Small intestine (tissue), 7 donors: ENCODE measurements at regions not wholly inside any gene's neighbourhood (a gene's known extent, or its start where the extent isn't known, plus 50 kb on each side); places are given as distances from the start of the nearest gene placed in this dataset.

Source experiments
- DNase-seq, 2 donors: peaks; one replicate each; pipeline versions ENCODE4 v3.0.0 to v3.0.0-alpha.2; 2013
- FAIRE-seq: peaks from 2 replicates; lab custom pipeline; 2012; peaks lifted over from hg19 to GRCh38; lab: Jason Lieb, UNC
- H3K27ac ChIP-seq, 3 donors: one replicate each; pipeline ENCODE4 v1.5.1; 2013; ENCODE audit warnings: low read length in 2 of 3, mild to moderate bottlenecking in 2 of 3, control low read depth in 1 of 3, inconsistent platforms in 1 of 3, low read depth in 1 of 3, moderate library complexity in 1 of 3
- H3K27me3 ChIP-seq, 3 donors: one replicate each; pipeline ENCODE4 v1.6.1; 2013; ENCODE audit warnings: low read length in 3 of 3, inconsistent platforms in 1 of 3; ENCODE audit not compliant: control insufficient read depth in 3 of 3, insufficient read depth in 3 of 3
- H3K36me3 ChIP-seq, 3 donors: one replicate each; pipeline ENCODE4 v1.6.1; 2013; ENCODE audit warnings: low read length in 3 of 3, inconsistent platforms in 1 of 3, low read depth in 1 of 3, mild to moderate bottlenecking in 1 of 3, moderate library complexity in 1 of 3; ENCODE audit not compliant: control insufficient read depth in 3 of 3, insufficient read depth in 2 of 3
- H3K4me1 ChIP-seq, 3 donors: one replicate each; pipeline ENCODE4 v1.6.1; 2013; ENCODE audit warnings: low read length in 2 of 3, inconsistent platforms in 1 of 3, low read depth in 1 of 3, mild to moderate bottlenecking in 1 of 3, moderate library complexity in 1 of 3; ENCODE audit not compliant: control insufficient read depth in 3 of 3, insufficient read depth in 2 of 3
- H3K4me3 ChIP-seq, 3 donors: one replicate each; pipeline ENCODE4 v1.5.1; 2013; ENCODE audit warnings: low read length in 3 of 3, control low read depth in 1 of 3, inconsistent platforms in 1 of 3, low read depth in 1 of 3, mild to moderate bottlenecking in 1 of 3, moderate library complexity in 1 of 3
- H3K9me3 ChIP-seq, 2 donors: one replicate each; pipeline ENCODE4 v1.6.1; 2013; ENCODE audit warnings: low read depth in 1 of 2, low read length in 1 of 2; ENCODE audit not compliant: control insufficient read depth in 2 of 2, insufficient read depth in 1 of 2
- WGBS, 3 donors: extraction: QIAGEN DNeasy Blood & Tissue Kit; methylation state at CpG; one replicate each; pipeline ENCODE4 v1.1.7; 2013; 5-methylcytosine and 5-hydroxymethylcytosine counted together
- donor health status: healthy with polysubstance abuse.
- donor health status: control.
- donor health status: control.
- donor health status: Bipolar disorder and iron deficiency.
- donor health status: healthy.

DNA sequence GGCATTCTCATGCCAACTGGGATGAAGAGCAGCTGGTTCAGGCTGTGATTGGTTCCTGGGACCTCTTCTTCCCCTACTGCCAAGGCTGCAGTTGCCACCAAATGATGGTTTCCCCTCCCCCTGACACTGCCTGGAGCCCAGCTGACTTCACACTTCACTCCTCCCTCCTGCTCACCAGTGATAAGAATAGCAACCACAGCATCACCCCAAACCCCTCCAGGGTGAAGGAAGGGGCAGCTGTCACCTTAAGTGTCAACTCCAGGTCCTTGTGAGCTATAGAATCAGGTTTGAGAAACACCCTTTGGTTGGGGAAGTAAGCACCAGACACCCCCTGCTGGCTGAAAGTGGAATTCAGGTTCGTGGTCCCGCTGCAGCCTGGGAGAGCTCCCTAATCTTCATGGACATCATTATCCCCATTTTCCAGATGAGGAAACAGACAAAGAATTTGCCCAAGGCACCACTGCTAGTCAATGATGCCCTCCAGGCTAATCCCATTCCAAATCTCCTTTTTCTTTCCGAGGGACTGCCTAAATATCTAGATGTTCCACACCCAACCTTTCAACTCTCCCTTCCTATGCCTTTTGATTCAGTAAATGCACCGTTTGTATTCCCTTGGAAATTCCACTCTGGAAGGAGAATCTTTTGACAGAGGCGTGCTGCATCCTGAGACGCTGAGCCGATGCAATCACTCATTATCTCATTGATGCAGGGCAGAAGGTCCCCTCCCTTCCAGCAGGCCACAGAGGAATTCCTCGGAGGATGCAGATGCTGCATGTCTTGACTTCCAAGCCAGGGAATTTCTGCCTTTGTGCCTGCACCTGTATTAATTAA, 50.6 kb upstream of the UQCRFS1 start:
- Histone ChIP-seq H3K36me3 (no peaks in the 10 kb centered on the region), H3K27me3 (no peaks in the 10 kb centered on the region), H3K27ac (no peak overlapping the region), H3K4me1 (no peaks in the 10 kb centered on the region), H3K4me3 (no peak overlapping the region), H3K9me3 (no peaks in the 10 kb centered on the region)
- 26 to 34% (median 34%) methylated on average over 8 of the region's 8 CpGs for WGBS, 3 donors
- FAIRE-seq (no peak), DNase-seq (peak; percentile 37 to 56)

DNA sequence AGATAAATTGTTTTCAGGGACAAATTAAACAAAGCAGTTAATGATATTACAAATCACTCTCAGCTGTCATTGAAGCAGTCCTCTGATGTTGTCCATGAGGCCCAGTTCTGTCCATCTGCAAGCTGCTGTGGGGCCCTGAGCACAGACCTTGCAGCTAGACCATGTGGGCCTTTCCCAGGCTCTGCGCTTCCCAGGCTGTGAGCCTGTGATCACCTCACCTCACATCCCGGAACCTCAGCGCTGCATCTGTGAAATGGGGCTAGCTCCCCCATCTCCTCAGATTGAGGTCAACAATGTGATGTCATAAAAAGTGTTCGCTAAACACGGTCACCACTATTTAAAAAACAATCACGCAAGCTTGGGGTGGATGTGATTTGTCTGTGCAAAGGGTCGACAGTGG, 51.9 kb upstream of the UQCRFS1 start:
- Histone ChIP-seq H3K27me3 (no peaks in the 10 kb centered on the region), H3K9me3 (no peaks in the 10 kb centered on the region), H3K4me3 (no peak overlapping the region), H3K36me3 (no peaks in the 10 kb centered on the region), H3K4me1 (no peaks in the 10 kb centered on the region), H3K27ac (no peak overlapping the region)
- WGBS, 3 donors: 87 to 91% (median 88%) methylated on average over 7 of the region's 7 CpGs
- DNase-seq (no peak), FAIRE-seq (no peak)

DNA sequence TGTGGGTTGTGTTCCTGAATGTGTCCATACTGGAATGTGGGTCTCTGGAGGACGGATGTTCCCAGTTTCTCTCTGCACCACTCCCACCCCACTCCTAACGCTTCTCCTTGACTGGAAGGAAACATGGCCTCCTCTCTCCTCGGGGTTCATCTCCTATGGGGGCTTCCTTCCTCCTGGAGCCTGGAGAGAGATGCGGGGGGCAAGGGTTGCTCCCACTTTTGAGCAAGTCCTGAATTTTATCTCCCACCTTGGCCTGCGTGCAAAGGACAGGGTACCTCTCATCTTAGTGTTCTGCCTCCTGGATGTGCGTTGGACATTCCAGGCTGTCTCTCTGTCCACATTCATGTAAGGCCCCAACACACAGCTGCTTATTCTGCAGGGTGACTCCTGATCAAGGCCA, 52.5 kb upstream of the UQCRFS1 start:
- WGBS, 3 donors: 75 to 86% (median 79%) methylated on average over 6 of the region's 6 CpGs
- no peaks in the 10 kb centered on the region for H3K27me3 ChIP-seq
- FAIRE-seq (no peak), DNase-seq (no peak)
- no peak overlapping the region for H3K27ac ChIP-seq
- H3K9me3 ChIP-seq: no peaks in the 10 kb centered on the region
- no peaks in the 10 kb centered on the region for H3K36me3 ChIP-seq
- no peaks in the 10 kb centered on the region for H3K4me1 ChIP-seq
- H3K4me3 ChIP-seq: no peak overlapping the region

DNA sequence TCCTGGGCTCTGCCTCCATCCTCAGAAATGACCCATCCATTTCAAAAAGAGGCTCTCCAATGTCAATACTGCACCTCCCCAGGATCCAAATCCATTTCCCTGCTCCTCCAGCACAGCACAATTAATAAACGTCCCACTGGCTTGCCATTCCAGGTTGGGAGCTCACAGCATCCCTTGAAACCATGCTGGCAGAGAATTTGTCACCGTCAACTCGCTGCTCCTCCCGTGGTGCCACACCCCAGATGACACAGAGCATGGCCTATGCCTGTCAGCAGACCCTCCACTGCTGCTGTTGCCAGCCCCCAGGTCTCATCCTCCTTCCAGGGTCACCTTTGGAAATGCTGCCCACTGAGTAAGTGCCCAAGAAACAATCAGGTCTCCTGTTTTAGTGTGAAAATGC, 53.0 kb upstream of the UQCRFS1 start:
- Histone ChIP-seq H3K27ac (no peak overlapping the region), H3K9me3 (peaks cover 0 to 3% of the 10 kb centered on the region in 2 donors), H3K4me1 (no peaks in the 10 kb centered on the region), H3K4me3 (no peak overlapping the region), H3K36me3 (no peaks in the 10 kb centered on the region), H3K27me3 (no peaks in the 10 kb centered on the region)
- 36 to 45% (median 45%) methylated on average over 4 of the region's 4 CpGs for WGBS, 3 donors
- DNase-seq (no peak), FAIRE-seq (no peak)

DNA sequence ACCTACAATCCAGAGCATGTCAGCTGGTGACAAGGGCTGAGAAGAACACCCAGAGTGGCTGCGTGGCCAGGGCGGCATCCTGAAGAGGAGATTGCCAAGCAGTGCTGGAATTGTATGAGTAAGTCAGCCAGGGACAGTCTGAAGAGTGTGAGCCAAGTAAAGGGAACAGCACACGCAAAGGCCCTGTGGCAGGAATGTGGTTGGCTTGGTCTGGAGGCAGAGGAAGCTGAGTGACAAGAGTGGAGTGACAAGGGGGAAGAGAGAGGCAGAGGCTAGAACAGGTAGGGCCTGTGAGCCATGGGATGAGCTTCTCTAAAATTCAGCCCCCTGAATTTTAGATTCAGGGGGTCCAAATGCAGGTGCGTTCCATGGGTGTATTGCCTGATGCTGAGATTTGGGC, 53.7 kb upstream of the UQCRFS1 start:
- no peak overlapping the region for H3K27ac ChIP-seq
- H3K27me3 ChIP-seq: peaks cover 0 to 3% (median 0%) of the 10 kb centered on the region in 3 donors
- 75 to 83% (median 81%) methylated on average over 4 of the region's 4 CpGs for WGBS, 3 donors
- H3K4me3 ChIP-seq: no peak overlapping the region
- DNase-seq: no peak
- no peaks in the 10 kb centered on the region for H3K36me3 ChIP-seq
- H3K4me1 ChIP-seq: no peaks in the 10 kb centered on the region
- H3K9me3 ChIP-seq: peaks cover 0 to 7% of the 10 kb centered on the region in 2 donors
- FAIRE-seq: no peak

DNA sequence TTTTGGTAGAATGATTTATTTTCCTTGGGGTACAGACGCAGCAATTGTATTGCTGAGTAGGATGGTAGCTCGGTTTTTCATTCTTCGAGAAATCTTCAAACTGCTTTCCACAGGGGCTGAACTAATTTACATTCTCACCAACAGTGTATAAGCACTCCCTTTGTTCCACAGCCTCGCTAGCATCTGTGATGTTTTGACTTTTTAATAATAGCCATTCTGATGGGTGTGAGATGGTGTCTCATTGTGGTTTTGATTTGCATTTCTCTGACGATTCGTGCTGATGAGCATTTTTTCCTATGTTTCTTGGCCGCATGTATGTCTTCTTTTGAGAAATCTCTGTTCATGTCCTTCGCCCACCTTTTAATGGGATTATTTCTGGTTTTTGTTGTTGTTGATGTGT, 54.8 kb upstream of the UQCRFS1 start:
- WGBS, 3 donors: 79 to 83% (median 82%) methylated on average over 8 of the region's 8 CpGs
- H3K9me3 ChIP-seq: peaks cover 0 to 7% of the 10 kb centered on the region in 2 donors

DNA sequence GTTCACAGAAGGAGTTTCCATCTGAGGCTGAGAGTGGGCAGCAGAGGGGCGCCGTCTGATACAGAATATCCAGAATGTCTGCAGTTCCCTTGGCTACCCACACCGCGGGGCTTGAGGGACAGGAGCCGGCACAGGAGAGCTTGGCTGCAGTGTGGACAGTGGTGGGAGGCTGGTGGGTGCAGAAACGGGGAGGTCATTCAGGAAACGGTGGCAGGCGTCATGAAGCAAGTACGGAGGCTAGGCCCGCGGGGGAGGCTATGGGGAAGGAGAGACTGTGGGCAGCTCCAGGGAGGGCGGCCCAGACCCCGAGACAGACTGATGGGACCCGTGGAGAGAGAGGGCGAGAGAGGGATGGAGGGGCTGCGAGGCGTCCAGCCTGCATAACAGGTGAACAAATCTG, 55.2 kb upstream of the UQCRFS1 start:
- peaks cover 0 to 7% of the 10 kb centered on the region in 2 donors for H3K9me3 ChIP-seq
- FAIRE-seq: no peak
- H3K36me3 ChIP-seq: no peaks in the 10 kb centered on the region
- DNase-seq: no peak
- H3K4me3 ChIP-seq: no peak overlapping the region
- H3K4me1 ChIP-seq: no peaks in the 10 kb centered on the region
- H3K27me3 ChIP-seq: peaks cover 0 to 3% (median 0%) of the 10 kb centered on the region in 3 donors
- 79 to 86% (median 85%) methylated on average over 17 of the region's 17 CpGs for WGBS, 3 donors
- no peak overlapping the region for H3K27ac ChIP-seq

More for the DNA sequence above, 54.8 kb upstream of the UQCRFS1 start:
- FAIRE-seq (no peak), DNase-seq (no peak)
- H3K27ac ChIP-seq: no peak overlapping the region
- peaks cover 0 to 3% (median 0%) of the 10 kb centered on the region in 3 donors for H3K27me3 ChIP-seq
- H3K36me3 ChIP-seq: no peaks in the 10 kb centered on the region
- no peak overlapping the region for H3K4me3 ChIP-seq
- H3K4me1 ChIP-seq: no peaks in the 10 kb centered on the region

DNA sequence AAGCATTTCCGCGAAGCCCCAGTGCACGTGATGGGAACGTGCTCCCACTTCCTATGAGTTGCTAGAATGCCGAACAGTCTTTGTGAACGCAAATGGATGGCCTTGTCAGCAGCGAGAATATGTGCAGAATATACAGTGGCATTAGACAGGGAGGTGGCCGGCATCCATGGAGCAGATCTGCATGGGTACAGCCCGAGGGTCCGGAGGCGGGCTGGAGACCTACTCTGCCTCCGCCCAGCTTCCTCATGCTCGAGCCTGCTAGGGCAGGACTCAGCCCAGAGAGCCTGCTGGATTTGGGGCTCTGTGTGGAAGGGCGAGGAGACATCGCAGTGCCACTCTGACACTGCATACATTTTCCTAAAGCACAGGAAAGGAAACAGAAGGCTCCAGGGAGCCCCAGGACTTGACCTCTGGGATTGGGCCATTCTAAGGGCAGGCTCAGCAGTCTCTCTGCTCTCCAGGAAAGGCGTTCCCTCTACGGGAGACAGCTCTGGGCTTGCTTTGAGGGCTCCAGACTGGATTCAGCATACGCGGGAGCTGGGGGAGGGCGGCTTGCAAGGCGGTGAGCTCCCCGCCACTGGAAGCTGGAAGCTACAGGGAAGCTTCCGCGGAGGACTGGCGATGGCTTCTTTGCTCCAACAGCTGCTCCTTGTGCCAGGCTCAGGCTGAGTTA, 55.9 kb upstream of the UQCRFS1 start:
- Histone ChIP-seq H3K27ac (no peak overlapping the region), H3K4me1 (no peaks in the 10 kb centered on the region), H3K4me3 (no peak overlapping the region), H3K27me3 (peaks cover 0 to 3% (median 0%) of the 10 kb centered on the region in 3 donors), H3K9me3 (peaks cover 0 to 7% of the 10 kb centered on the region in 2 donors), H3K36me3 (no peaks in the 10 kb centered on the region)
- DNase-seq: no peak
- no peak for FAIRE-seq
- WGBS, 3 donors: 55 to 73% (median 67%) methylated on average over 25 of the region's 25 CpGs
